ENCODE measurements at regions not wholly inside any gene's neighbourhood (a gene's known extent, or its start where the extent isn't known, plus 50 kb on each side); places are given as distances from the start of the nearest gene placed in this dataset.

- no peak for DNase-seq
These were observed 287.4 kb upstream of the SNX7 start for GRCh38 chr1:98374098-98374497.

- no peak for DNase-seq
These were observed 288.5 kb upstream of the SNX7 start for GRCh38 chr1:98373056-98373455.

- no peak for DNase-seq
These were observed 289.8 kb upstream of the SNX7 start for GRCh38 chr1:98371764-98372163.

GRCh38 chr1:98369463-98369862, 292.1 kb upstream of the SNX7 start:
- no peak for DNase-seq

GRCh38 chr1:98368995-98369394, 292.5 kb upstream of the SNX7 start:
- DNase-seq, result no peak

GRCh38 chr1:98367426-98367825, 294.1 kb upstream of the SNX7 start:
- DNase-seq, result no peak

GRCh38 chr1:98366343-98366742, 295.2 kb upstream of the SNX7 start:
- DNase-seq, result no peak

GRCh38 chr1:98364544-98364943, 297.0 kb upstream of the SNX7 start:
- DNase-seq, result no peak

GRCh38 chr1:98360864-98361263, 300.7 kb upstream of the SNX7 start:
- no peak for DNase-seq

- DNase-seq, result no peak
These were observed 305.7 kb upstream of the SNX7 start for GRCh38 chr1:98355656-98356383.

- DNase-seq, result no peak
These were observed 309.1 kb upstream of the SNX7 start for GRCh38 chr1:98352378-98352777.

- DNase-seq, result no peak
These were observed 310.0 kb upstream of the SNX7 start for GRCh38 chr1:98351561-98351960.

- DNase-seq, result no peak
These were observed 316.1 kb upstream of the SNX7 start for GRCh38 chr1:98345417-98345816.

GRCh38 chr1:98344731-98345130, 316.8 kb upstream of the SNX7 start:
- no peak for DNase-seq

- DNase-seq, result no peak
These were observed 319.0 kb upstream of the SNX7 start for GRCh38 chr1:98342566-98342965.

GRCh38 chr1:98340511-98340910, 321.0 kb upstream of the SNX7 start:
- DNase-seq, result no peak

- DNase-seq, result no peak
These were observed 324.9 kb upstream of the SNX7 start for GRCh38 chr1:98336472-98337083.

GRCh38 chr1:98333936-98334335, 327.6 kb upstream of the SNX7 start:
- no peak for DNase-seq

- DNase-seq, result no peak
These were observed 328.1 kb upstream of the SNX7 start for GRCh38 chr1:98333406-98333805.

GRCh38 chr1:98331718-98332311, 329.7 kb upstream of the SNX7 start:
- no peak for DNase-seq

- DNase-seq, result no peak
These were observed 330.3 kb upstream of the SNX7 start for GRCh38 chr1:98331243-98331642.

- no peak for DNase-seq
These were observed 331.3 kb upstream of the SNX7 start for GRCh38 chr1:98330224-98330623.

GRCh38 chr1:98328855-98329254, 332.7 kb upstream of the SNX7 start:
- DNase-seq, result no peak

GRCh38 chr1:98327220-98327861, 334.2 kb upstream of the SNX7 start:
- no peak for DNase-seq

All from NCI-H1048 (cell line).